NCI-H345 treated with DMSO at 0.1 percent for 48 hours (cell line): ENCODE measurements at regions not wholly inside any gene's neighbourhood (a gene's known extent, or its start where the extent isn't known, plus 50 kb on each side); places are given as distances from the start of the nearest gene placed in this dataset.

Source experiments
- DNase-seq: peaks from one replicate; lab custom pipeline; 2025; ENCODE audit not compliant: unreplicated experiment; lab: John Stamatoyannopoulos, UW

- no peak for DNase-seq
These were observed 389.8 kb upstream of the LRRC4C start for GRCh38 chr11:41849250-41849649.

- no peak for DNase-seq
These were observed 392.3 kb upstream of the LRRC4C start for GRCh38 chr11:41851743-41852142.

GRCh38 chr11:41861838-41862237 is 402.4 kb upstream of the LRRC4C start:
- DNase-seq, result no peak

GRCh38 chr11:41866525-41866924 is 407.1 kb upstream of the LRRC4C start:
- no peak for DNase-seq

GRCh38 chr11:41868606-41869005 is 409.2 kb upstream of the LRRC4C start:
- DNase-seq, result no peak

- DNase-seq, result no peak
These were observed 413.0 kb upstream of the LRRC4C start for GRCh38 chr11:41872426-41872825.

- no peak for DNase-seq
These were observed 413.4 kb upstream of the LRRC4C start for GRCh38 chr11:41872870-41873269.

GRCh38 chr11:41878095-41878494 is 418.6 kb upstream of the LRRC4C start:
- no peak for DNase-seq

- DNase-seq, result no peak
These were observed 419.8 kb upstream of the LRRC4C start for GRCh38 chr11:41879214-41879613.

GRCh38 chr11:41895081-41895480 is 435.6 kb upstream of the LRRC4C start:
- DNase-seq, result no peak

GRCh38 chr11:41897991-41898390 is 438.5 kb upstream of the LRRC4C start:
- no peak for DNase-seq

- DNase-seq, result no peak
These were observed 458.4 kb upstream of the LRRC4C start for GRCh38 chr11:41917900-41918299.

GRCh38 chr11:41920374-41920773 is 460.9 kb upstream of the LRRC4C start:
- no peak for DNase-seq

GRCh38 chr11:41921746-41922390 is 462.4 kb upstream of the LRRC4C start:
- no peak for DNase-seq

GRCh38 chr11:41926339-41926738 is 466.9 kb upstream of the LRRC4C start:
- no peak for DNase-seq

- no peak for DNase-seq
These were observed 475.8 kb upstream of the LRRC4C start for GRCh38 chr11:41935241-41935640.

- DNase-seq, result no peak
These were observed 476.3 kb upstream of the LRRC4C start for GRCh38 chr11:41935795-41936194.

- DNase-seq, result no peak
These were observed 484.2 kb upstream of the LRRC4C start for GRCh38 chr11:41943656-41944055.

- no peak for DNase-seq
These were observed 487.9 kb upstream of the LRRC4C start for GRCh38 chr11:41947392-41947791.

- DNase-seq, result no peak
These were observed 491.2 kb upstream of the LRRC4C start for GRCh38 chr11:41950470-41951143.

- no peak for DNase-seq
These were observed 494.6 kb upstream of the LRRC4C start for GRCh38 chr11:41954034-41954433.

GRCh38 chr11:41955066-41955465 is 495.6 kb upstream of the LRRC4C start:
- no peak for DNase-seq
